ENCODE measurements at regions not wholly inside any gene's neighbourhood (a gene's known extent, or its start where the extent isn't known, plus 50 kb on each side); places are given as distances from the start of the nearest gene placed in this dataset.
A peak's percentile ranks its signal among the peaks of the same experiment; 100 is the strongest.

DNA sequence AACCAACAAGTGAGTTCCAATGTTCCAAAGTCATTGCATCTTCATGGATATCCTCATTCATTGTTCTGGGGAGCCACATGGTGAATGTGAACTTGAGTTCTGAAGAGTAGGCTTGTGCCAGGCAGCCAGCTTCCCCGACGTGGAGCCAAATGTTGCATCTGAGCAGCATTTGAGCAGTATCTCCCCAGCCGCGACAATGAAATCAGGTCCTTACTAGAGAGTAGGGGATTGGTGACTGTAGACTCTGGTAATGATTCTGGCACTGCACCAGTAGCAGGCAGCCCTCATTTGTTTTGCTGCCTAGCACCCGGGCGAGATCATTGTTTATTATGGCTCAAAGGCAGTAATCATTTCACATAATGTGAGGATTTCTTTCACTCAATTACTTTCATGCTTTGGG, 451.4 kb upstream of the C9orf72 start:
- DNase-seq (ENCODE audit: low spot score) = no peak

DNA sequence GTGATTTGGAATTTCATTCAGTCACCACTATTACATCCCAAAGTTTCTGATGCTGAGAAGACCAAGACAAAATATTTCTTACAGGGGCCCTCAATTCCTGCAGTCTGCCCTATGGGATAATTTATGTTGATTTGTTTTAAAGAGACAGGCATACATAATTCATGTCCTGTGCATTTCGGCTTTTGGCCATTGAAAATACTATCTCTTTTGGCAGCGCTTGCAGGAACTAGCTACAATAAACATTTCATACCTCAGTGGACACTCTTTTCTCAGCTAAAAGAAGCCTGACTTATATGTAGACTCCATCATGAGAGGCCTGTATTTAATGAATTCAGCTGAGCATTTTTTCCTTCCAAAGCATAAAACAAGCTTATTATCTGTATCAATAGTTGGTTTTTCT, 451.9 kb upstream of the C9orf72 start:
- DNase-seq (ENCODE audit: low spot score) = no peak

GRCh38 chr9:28031521-28032267, 458.4 kb upstream of the C9orf72 start:
- no peak for DNase-seq (ENCODE audit: low spot score)

DNA sequence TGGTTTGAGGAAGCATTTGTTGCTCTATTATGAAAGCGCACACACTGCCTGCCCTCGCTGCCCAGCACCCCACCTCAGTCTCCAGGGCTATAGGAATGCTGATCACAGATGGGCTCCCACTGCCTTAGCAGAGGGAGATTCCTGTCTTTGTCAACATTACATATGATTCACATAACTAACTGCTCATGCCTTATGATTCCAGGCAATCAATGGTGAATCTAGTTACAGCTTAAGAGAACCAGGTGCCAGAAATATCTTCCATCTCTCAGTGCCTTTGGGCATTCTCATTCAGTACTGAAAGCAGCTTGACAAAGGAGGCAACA, 458.9 kb upstream of the C9orf72 start:
- DNase-seq (ENCODE audit: low spot score) = no peak

- no peak for DNase-seq (ENCODE audit: low spot score)
Measured at GRCh38 chr9:28034242-28034641, 461.0 kb upstream of the C9orf72 start.

DNA sequence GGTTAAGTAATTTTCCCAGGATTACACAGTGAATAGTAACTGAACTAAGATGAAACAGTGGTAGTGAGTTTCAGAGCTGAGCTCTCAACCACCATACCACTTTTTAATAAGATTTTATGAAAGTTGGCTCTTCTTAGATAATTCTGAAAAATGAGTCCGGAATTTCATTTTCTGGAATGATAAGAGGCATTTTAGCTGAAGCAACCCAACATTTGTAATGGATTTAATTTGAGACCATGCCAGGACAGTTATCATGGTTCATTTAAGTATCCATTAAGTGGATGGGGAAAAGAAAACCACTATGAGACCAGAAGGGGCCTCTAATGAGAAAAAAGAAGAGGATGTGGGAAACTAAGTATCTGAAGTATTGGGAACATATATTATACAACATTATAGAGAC, 464.7 kb upstream of the C9orf72 start:
- DNase-seq (ENCODE audit: low spot score) = no peak

DNA sequence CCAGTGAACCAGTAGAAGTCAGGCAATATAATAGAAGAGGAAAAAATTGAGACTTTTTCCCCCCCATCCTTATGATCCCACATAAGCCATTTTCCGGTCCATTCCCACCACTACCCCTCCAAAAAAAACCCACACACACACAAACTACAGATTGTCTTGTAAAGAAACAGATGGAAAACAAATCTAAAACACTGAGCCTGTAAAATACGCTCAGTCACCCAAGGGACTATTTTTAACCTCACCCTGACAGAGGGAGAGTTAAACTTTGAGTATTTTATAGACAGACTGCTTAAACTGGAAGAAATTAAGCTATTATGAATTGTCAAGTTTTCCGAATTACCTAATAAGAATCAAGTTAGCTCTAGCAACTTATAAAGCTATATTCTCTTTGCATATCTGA, 471.8 kb upstream of the C9orf72 start:
- DNase-seq (ENCODE audit: low spot score) = no peak

DNA sequence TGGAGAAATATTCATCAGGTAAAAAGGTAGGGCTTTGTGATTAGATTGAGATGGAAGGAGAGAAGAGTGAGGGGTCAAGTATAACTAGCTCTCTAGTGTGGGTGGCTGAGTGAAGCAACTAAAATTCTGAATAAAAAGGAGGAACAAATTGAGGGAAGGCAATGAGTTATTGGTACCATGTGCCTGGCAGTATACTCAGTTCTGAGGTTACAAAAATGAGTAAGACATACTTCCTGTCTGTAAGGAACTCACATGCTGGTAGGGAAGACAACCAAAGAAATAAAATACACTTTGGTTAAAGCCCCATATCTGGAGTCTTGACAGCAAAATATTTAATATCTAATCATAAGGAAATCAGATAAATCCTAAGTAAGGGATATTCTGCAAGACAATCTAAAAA, 476.8 kb upstream of the C9orf72 start:
- peak; percentile 2 for DNase-seq (ENCODE audit: low spot score)

- no peak for DNase-seq (ENCODE audit: low spot score)
Measured at GRCh38 chr9:28050941-28051340, 477.7 kb upstream of the C9orf72 start.

DNA sequence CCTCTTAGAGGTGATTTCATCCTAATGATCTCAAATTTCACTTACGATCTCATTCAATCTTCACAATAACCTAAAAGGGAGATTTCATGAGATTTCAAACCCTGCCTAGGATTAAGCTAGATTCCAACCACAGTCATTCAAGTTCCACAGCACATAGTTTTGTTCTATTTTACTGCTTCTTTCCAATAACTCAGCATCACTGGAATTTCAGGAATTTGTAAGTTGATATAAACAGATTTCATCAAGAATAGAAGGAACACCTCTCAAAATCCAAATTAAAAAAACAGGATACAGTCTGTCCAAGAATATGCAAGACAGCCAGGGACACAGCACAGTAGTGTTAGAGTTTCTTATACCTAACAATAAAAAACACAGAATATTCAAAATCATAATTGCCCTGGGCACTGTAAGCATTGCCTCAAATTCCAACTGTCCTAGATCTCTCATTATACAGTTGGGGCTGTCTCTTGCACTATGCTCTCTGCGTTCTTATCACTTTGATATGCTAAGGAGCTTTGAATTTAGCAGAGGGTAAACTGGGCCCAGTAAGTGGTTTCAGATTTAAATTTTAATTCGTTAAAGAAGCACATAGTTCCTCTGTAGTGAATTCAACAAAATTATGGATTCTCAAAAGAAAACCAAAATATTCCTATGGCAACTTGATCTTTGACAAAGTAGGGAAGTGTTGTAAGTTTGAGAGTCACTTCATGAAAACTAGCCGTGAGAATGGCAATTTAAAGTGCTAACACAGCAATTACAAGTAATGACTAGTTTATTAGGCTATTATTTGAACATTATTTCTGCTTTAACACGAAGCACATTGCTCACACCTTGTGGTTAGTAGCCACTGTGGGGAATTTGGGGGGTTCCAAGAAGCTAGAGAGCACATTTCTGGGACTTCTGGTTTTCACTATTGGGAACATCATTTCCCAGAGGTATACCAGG, 478.6 kb upstream of the C9orf72 start:
- peak; percentile 5 for DNase-seq (ENCODE audit: low spot score)

DNA sequence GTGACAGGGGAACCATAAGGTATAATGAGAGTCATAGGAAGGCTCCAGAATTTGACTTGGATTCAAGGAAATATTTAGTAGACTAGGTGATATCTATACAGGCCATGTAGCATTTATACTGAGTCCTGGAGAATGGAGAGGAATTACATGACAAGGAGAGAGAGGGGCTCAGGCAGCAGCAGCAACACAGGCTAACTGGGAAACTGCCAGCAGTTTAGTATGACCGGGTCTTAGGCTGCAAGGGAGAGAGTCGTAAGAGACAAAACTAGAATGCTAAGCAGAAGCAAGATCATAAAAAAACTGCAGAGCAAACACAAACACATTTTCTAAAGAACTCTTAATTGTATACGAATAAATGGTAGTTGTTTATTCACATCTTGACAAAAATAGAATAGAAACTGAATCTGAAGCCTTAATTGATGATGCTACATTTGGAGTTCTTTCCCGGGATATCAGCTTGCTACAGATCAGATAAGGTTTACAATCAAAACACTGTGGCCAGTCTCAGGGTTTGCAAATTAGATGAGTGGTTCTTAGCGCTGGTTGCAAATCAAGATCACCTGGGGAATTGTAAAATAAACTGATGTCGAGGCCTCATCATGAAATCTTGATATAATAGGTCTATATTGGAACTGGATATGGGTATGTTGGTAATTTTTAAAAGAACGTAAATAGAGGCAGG, 480.0 kb upstream of the C9orf72 start:
- no peak for DNase-seq (ENCODE audit: low spot score)

GRCh38 chr9:28056006-28056405, 482.7 kb upstream of the C9orf72 start:
- DNase-seq (ENCODE audit: low spot score) = peak; percentile 3

GRCh38 chr9:28056466-28056865, 483.2 kb upstream of the C9orf72 start:
- DNase-seq (ENCODE audit: low spot score) = no peak

- DNase-seq (ENCODE audit: low spot score) = no peak
Measured at GRCh38 chr9:28059192-28059591, 485.9 kb upstream of the C9orf72 start.

DNA sequence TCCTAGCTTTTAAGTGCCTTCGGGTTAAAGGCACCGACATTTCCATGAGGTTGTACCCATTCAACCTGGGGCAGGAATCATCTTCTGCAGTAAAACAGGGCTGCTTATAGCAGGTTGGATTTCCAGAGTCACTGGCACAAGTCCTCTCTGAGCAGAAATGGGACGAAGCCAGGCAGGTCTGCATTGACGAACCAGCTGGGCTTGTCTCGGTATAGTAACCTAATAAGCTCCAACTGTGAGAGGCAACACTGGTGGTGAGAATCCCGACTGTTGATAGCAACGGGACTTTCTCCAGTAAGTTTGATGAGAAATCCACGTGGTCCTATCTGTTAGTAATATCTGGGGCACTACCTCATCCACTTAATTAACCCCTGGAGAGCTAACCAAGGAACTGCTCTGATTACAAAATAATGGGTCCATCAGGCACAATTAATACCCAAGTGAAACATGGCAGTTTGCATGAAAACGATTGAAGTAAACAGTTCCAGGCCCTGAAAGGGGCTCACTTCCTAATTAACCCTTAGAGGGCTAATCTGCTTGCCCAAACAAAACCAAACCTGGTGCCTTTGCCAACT, 491.0 kb upstream of the C9orf72 start:
- no peak for DNase-seq (ENCODE audit: low spot score)

DNA sequence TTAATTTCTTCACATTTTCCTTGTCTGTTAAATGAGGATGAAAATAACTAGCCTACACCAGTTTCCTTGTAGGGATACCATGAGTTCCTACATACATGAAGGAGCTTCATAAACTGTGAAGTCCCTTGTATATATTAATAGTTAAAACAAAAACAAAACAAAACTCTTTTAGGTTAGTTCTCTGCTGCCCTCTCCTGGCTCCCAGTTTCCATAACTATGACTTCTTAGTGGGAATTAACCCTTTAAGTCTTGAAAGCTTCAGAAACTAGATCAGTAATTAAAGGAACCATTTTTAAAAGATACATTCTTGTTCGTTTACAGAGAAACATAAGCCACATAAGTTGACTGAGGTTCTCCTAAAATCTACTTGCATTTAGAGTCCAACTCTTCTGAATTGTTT, 500.0 kb upstream of the C9orf72 start:
- peak; percentile 9 for DNase-seq (ENCODE audit: low spot score)

- no peak for DNase-seq (ENCODE audit: low spot score)
Measured at GRCh38 chr9:28079677-28080076, 506.4 kb upstream of the C9orf72 start.

DNA sequence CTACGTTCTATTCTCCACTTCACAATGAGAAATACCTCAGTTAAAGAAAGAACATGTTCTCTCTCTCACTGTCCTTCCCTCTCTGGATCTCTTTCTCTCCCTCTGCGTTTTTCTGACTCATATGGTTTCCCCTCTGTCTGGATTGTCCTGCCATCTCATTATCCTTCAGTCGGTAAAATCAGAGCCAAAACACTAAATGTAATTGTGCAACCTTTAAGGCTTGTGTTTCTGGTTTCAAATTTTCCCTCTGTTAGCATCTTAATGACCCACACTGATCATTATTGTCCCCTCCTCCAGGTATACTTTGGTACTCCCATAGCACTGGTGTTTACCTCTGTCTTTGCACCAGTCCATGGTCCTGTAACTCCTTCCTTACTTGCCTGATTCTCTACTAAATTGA, 509.4 kb upstream of the C9orf72 start:
- DNase-seq (ENCODE audit: low spot score) = no peak

- DNase-seq (ENCODE audit: low spot score) = no peak
Measured at GRCh38 chr9:28086881-28087280, 513.6 kb upstream of the C9orf72 start.

- DNase-seq (ENCODE audit: low spot score) = no peak
Measured at GRCh38 chr9:28092981-28093936, 520.0 kb upstream of the C9orf72 start.

- no peak for DNase-seq (ENCODE audit: low spot score)
Measured at GRCh38 chr9:28101509-28101908, 528.2 kb upstream of the C9orf72 start.

All from AG08395 (cell line).